Right forelimb (tissue), 1 donor: ENCODE measurements at regions not wholly inside any gene's neighbourhood (a gene's known extent, or its start where the extent isn't known, plus 50 kb on each side); places are given as distances from the start of the nearest gene placed in this dataset.

Source experiments
- DNase-seq: peaks from one replicate; pipeline ENCODE4 v3.0.0-alpha.2; 2018

GRCh38 chr15:69852482-69852881, 245.2 kb downstream of the TLE3 start:
- no peak for DNase-seq

GRCh38 chr15:69852916-69853315, 244.8 kb downstream of the TLE3 start:
- DNase-seq = no peak

DNA sequence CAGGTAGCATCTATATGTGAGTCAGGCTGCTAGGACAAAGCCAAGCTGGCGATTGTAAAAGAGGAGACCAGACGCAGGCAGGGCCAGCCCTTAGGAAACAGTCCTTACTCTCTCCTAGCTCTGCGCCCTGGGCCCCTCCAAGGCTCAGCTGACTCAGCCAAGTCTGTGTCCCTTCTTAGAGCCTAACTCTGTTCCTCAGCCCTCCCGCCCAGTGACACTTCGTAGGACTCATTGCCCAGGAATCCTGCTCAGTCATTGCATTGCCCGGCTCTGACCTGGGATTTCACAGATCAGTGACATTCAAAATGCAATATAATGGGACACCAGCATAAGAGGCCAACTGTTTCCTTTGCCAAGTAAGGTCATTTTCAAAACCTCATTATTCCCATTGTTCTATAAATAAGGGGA, 244.2 kb downstream of the TLE3 start:
- DNase-seq = no peak

GRCh38 chr15:69854001-69854400, 243.7 kb downstream of the TLE3 start:
- no peak for DNase-seq

DNA sequence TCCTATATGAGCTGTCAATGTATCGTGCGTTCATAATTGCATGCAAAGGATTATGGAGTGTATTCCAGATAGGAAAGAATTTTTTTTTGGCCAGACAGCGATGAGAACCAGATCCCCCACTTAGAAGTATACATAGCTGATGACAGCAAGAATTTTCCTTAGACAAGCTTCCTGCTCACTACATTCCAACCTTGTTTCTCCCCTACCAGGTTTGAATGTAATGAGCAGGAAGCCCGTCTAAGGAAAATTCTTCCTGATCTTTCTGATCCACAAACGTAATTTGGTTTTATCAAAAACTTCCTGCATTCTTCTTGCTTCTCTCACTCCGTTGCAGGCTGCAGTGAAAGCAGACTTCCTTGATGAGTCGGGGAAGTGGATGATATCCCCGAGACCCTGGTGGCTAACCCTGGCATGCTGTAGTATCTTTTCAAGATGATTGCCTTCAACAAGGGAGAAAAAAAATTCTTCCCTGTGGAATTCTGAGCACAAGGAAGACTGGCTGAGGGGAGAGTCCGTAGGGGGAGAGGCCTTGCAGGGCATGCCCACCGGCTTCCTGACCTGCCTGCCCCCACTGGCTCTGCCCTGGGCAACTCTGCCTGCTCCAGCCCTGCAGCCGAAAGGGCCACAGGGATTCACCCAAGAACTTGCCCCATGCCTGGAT, 243.1 kb downstream of the TLE3 start:
- DNase-seq = no peak

GRCh38 chr15:69855258-69856000, 242.3 kb downstream of the TLE3 start:
- DNase-seq = no peak

GRCh38 chr15:69857250-69857649, 240.5 kb downstream of the TLE3 start:
- DNase-seq = no peak

GRCh38 chr15:69857686-69858391, 239.9 kb downstream of the TLE3 start:
- no peak for DNase-seq

GRCh38 chr15:69858456-69858855, 239.3 kb downstream of the TLE3 start:
- DNase-seq = no peak

GRCh38 chr15:69859866-69860265, 237.9 kb downstream of the TLE3 start:
- DNase-seq = no peak

DNA sequence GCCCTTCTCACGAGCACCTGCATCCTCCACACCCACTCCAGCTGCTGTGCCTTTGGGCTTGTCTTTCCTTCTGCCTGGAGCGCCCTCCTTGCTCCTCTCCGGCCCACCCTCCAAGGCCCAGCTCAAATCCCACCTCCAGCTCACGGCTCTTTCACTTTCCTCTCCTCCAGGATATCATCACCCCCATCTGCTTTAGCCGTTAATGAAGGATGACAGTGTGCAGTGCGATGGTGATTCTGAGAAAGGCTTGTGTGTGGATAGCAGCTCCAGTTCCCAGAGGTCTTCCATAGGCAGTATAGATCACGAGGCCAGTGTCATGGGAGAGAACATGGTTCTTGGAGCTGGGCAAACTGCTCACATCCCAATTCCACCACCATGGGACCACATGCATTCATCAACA, 237.4 kb downstream of the TLE3 start:
- no peak for DNase-seq

- DNase-seq = no peak
Observed at GRCh38 chr15:69860921-69861320, 236.8 kb downstream of the TLE3 start.

GRCh38 chr15:69861331-69862171, 236.2 kb downstream of the TLE3 start:
- DNase-seq = no peak

- DNase-seq = no peak
Observed at GRCh38 chr15:69862540-69862939, 235.2 kb downstream of the TLE3 start.

DNA sequence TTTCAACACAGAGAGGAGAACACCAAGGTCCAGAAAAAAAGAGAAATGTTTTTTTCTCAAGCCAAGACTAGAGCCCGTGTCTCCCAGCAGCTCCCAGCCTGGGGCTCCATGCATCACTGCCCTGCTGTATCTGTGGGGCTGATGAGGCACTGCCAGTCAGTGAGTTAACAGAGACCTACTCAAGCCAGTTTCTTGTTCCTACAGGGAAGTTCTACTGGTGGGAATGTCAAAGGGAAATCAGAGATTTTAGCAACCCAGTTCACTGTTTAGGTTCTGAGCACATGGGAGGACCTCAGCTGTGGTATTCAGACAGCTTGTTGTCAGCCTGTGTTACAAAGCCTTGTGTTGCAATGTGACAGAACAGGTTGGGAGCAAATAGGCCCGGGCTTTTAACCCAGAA, 234.3 kb downstream of the TLE3 start:
- no peak for DNase-seq

DNA sequence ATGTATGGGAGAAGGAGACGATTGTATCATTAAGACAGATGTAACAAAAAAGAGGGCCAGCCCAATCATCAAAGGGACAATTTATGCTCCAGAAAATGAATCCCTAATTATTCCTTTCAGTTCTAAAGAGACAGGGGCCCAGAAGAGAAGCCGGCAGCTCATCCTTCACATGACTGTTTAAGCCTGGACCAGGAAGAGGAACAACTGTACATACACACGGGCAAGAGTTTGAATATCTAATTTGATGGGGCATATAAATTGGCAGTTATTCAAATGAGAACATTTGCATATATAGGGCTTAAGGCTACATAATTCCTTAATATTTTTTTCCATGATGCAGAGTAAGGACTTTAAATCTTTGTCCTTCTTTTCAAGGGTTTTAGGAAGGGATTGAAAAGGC, 232.3 kb downstream of the TLE3 start:
- no peak for DNase-seq

DNA sequence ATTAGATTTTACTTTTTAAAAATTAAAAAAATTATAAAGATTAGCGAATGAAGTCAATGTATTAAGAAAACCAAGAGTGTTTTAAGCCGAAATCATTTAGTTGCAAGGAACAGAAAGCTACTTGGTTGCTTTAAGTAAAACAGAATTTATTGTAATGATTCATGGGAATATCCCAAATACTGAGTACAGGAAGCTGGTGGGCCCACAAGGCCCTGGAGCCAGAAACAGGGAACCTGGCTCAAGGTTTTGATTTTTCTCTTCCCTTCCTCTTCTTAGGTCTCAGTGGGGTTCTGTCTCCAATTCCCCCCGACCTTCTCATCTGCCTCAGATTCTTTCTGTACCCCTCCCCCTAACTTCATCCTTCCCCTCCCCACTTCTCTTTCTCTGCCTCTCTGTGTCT, 229.0 kb downstream of the TLE3 start:
- no peak for DNase-seq

- no peak for DNase-seq
Observed at GRCh38 chr15:69869291-69869690, 228.4 kb downstream of the TLE3 start.

- DNase-seq = no peak
Observed at GRCh38 chr15:69869881-69870505, 227.7 kb downstream of the TLE3 start.

- no peak for DNase-seq
Observed at GRCh38 chr15:69871511-69872134, 226.1 kb downstream of the TLE3 start.

DNA sequence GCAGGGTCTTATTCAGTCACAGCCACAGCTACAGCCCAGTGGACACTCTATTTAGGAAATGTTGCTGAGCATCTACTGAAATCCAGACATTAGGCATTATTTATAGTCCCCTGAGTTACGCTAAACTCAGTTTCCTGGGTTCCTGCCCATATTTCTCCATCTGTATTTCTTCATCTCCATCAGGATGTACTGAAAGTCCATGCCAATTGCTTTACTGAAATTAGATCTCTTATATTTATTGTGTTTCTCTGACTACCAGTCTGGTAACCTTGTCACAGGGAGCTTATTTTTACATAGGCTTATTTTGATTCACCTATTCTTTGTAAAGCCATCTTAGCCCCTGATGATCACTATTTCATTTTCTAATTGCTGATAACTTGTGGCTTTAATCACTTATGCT, 223.9 kb downstream of the TLE3 start:
- DNase-seq = no peak

DNA sequence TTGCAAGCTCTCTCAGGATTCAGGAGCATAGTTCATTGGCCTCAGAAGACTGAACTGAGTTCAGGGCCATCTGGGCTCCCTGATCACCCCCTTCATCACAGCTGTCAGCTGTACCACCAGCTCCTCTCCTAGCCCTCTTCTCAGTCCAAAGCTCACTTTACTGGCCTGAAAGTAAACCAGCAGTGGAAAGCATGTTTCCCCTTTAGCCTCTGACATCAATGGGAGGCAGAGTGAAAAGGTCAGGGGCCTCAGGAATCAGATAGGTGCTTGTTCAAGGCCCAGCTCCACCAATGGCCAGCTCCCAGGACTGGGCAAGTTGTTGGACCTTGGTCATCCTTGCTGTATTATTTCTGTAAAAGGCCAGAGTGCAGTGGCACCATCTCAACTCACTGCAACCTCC, 223.4 kb downstream of the TLE3 start:
- no peak for DNase-seq
